C4-2B (cell line): ENCODE measurements at regions not wholly inside any gene's neighbourhood (a gene's known extent, or its start where the extent isn't known, plus 50 kb on each side); places are given as distances from the start of the nearest gene placed in this dataset.

Experiments
- CTCF ChIP-seq: fragments of 450-650 bp; conservative IDR thresholded peaks from 2 replicates; pipeline ENCODE4 v1.5.1; 2017; ENCODE audit warnings: mild to moderate bottlenecking
- ZFX ChIP-seq: fragments of 450-650 bp; IDR thresholded peaks from 2 replicates; pipeline ENCODE4 v1.6.1; 2017

DNA sequence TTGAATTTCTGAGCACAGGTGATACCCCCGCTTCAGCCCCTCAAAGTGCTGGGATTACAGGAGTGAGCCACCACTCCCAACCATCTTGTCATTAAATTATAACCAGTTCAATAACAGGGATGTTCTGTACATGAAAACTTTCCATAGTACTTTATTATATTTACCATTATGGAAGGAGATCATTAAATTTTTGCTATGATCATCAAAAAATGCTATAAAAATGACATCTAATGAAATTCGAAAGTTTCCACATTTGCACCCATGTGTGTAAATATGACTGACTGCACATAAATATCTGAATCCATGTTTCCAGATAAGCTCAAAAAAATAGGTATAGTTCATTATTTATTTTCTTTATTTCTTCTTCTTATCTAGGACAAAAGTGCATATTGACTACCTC is 182.6 kb downstream of the FBXO8 start:
- TF ChIP-seq CTCF (no peak), ZFX (no peak)
